ENCODE measurements at regions not wholly inside any gene's neighbourhood (a gene's known extent, or its start where the extent isn't known, plus 50 kb on each side); places are given as distances from the start of the nearest gene placed in this dataset.

DNA sequence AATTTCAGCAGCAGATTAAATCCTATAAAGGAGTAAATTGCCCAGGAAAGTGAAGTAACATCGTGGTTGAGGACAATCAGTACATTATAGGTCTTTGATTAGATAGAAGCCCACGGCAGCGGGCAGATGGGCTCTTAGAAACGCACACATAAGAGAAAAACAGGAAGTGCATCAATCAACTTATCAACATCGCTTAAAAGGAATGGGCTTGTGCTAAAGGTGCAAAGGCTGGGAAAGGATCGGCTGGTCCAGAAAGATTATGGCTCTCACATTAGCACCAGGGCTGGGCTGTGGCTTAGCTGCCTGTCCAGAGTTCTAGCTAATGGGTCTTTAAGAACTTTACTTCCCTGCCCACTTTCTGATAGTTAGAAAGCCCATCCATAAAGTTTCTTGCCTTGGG is 292.0 kb upstream of the TNRC6C start:
- DNase-seq (ENCODE audit: low read depth in 1 of 2, low spot score in 2 of 2) (no peak), FAIRE-seq (no peak)
- 89% methylated on average over 6 of the region's 6 CpGs; no CpG with 5 or more reads in 1 of the 2 experiments for WGBS, 2 experiments (ENCODE audit: extremely low coverage in 1 of 2, insufficient coverage in 1 of 2, insufficient read length in 1 of 2, insufficient replicate concordance in 2 of 2, low coverage in 1 of 2, low lambda C conversion rate in 2 of 2, missing lambda C conversion rate in 1 of 2)
- no peak overlapping the region for H2BK12ac ChIP-seq (ENCODE audit: low read depth, low read length)
- no peak overlapping the region for H3K4me3 ChIP-seq (ENCODE audit: extremely low read depth in 1 of 4, insufficient read depth in 2 of 4, low read depth in 3 of 4, low read length in 4 of 4)
- no peaks in the 10 kb centered on the region for H3K79me1 ChIP-seq (ENCODE audit: low read depth, low read length)
- H3K23ac ChIP-seq (ENCODE audit: insufficient read length): no peak overlapping the region
- no peak overlapping the region for H4K91ac ChIP-seq (replicated peaks; ENCODE audit: insufficient read length, low read length)
- no peak overlapping the region for H3K56ac ChIP-seq (replicated peaks; ENCODE audit: insufficient read length, low read depth, low read length)
- H2BK15ac ChIP-seq (ENCODE audit: low read length): no peak overlapping the region
- TF ChIP-seq FOSL1 (IDR thresholded peaks at IDR 0.05; ENCODE audit: insufficient read depth, low read depth, low read length) (no peak), CBX8 (IDR thresholded peaks at IDR 0.05; ENCODE audit: borderline replicate concordance, low read depth, low read length) (no peak), BRCA1 (IDR thresholded peaks at IDR 0.05; ENCODE audit: low read depth, low read length) (no peak), TEAD4 (IDR thresholded peaks at IDR 0.05; ENCODE audit: low read depth, low read length) (no peak), CBX5 (IDR thresholded peaks at IDR 0.05; ENCODE audit: low read depth, low read length) (no peak), CHD1 (IDR thresholded peaks at IDR 0.05; ENCODE audit: low read depth, low read length) (no peak), MAFK (IDR thresholded peaks at IDR 0.05; ENCODE audit: low read depth, low read length) (no peak)
- no peak overlapping the region for H3K14ac ChIP-seq (ENCODE audit: insufficient read length)
- H3K4me2 ChIP-seq (ENCODE audit: insufficient read depth in 1 of 2, low read depth in 2 of 2, low read length in 2 of 2): no peak overlapping the region
- no peak overlapping the region for H3K18ac ChIP-seq (ENCODE audit: extremely low read depth, low read length)
- no peak overlapping the region for H4K8ac ChIP-seq (ENCODE audit: extremely low read depth, insufficient read depth, low read length)
- H2AK5ac ChIP-seq (ENCODE audit: low read depth, low read length): no peak overlapping the region
- H3K23me2 ChIP-seq (ENCODE audit: low read depth, low read length): no peaks in the 10 kb centered on the region
- H3K27me3 ChIP-seq (replicated peaks in 1 of 4; ENCODE audit: control insufficient read depth in 3 of 4, extremely low read depth in 1 of 4, insufficient read depth in 3 of 4, low read length in 3 of 4): no peaks in the 10 kb centered on the region
- CTCF ChIA-PET (ENCODE audit: partially characterized antibody): interaction anchor here (1.3 to 1.6 kb wide), 2 partner anchors 11 kb away, joined by 3 read pairs; no protein-coding TSS in a partner anchor
- no peak overlapping the region for H2BK5ac ChIP-seq (ENCODE audit: low read depth, low read length)
- no peak overlapping the region for H3K9ac ChIP-seq (replicated peaks in 1 of 4; ENCODE audit: extremely low read depth in 1 of 4, low read depth in 3 of 4, low read length in 3 of 4)
- POLR2A ChIA-PET (ENCODE audit: partially characterized antibody): no interaction called here
- H2AFZ ChIP-seq (ENCODE audit: low read length): no peak overlapping the region
- H3K4ac ChIP-seq (replicated peaks; ENCODE audit: insufficient read length, low read depth, low read length): no peak overlapping the region
- no peaks in the 10 kb centered on the region for H3K36me3 ChIP-seq (ENCODE audit: control insufficient read depth in 2 of 4, insufficient read depth in 4 of 4, low read length in 3 of 4)
- H3K4me1 ChIP-seq (replicated peaks in 1 of 4; ENCODE audit: control insufficient read depth in 3 of 4, insufficient read depth in 4 of 4, low read length in 3 of 4): no peaks in the 10 kb centered on the region
- no peaks in the 10 kb centered on the region for H3K79me2 ChIP-seq (ENCODE audit: control insufficient read depth in 1 of 2, insufficient read depth in 2 of 2, low read length in 2 of 2)
- no peak overlapping the region for H3K27ac ChIP-seq (ENCODE audit: low read depth, low read length)
- H4K5ac ChIP-seq (ENCODE audit: insufficient read length, low read depth, low read length): no peak overlapping the region
- H3K9me3 ChIP-seq (ENCODE audit: insufficient read depth in 2 of 2, low read depth in 1 of 2, low read length in 1 of 2): peaks cover 7 to 9% of the 10 kb centered on the region in 2 experiments
- H2BK20ac ChIP-seq (ENCODE audit: low read length): no peak overlapping the region
- H2BK120ac ChIP-seq (replicated peaks; ENCODE audit: low read depth, low read length): no peak overlapping the region
- no peaks in the 10 kb centered on the region for H4K20me1 ChIP-seq (replicated peaks in 1 of 2; ENCODE audit: control insufficient read depth in 1 of 2, insufficient read depth in 2 of 2, low read length in 2 of 2)
